GM06990 (cell line): ENCODE measurements at regions not wholly inside any gene's neighbourhood (a gene's known extent, or its start where the extent isn't known, plus 50 kb on each side); places are given as distances from the start of the nearest gene placed in this dataset.

Source experiments
- DNase-seq: peaks from one replicate; pipeline ENCODE4 v3.0.0-alpha.2; 2011; ENCODE audit not compliant: insufficient read length; ENCODE audit errors: extremely low read depth
- H3K27me3 ChIP-seq: replicated peaks from 2 replicates; pipeline ENCODE4 v1.6.0; 2011; ENCODE audit warnings: low read length; ENCODE audit not compliant: control insufficient read depth, insufficient read depth
- H3K36me3 ChIP-seq: 2 replicates; pipeline ENCODE4 v1.5.1; 2011; ENCODE audit warnings: low read length; ENCODE audit not compliant: control insufficient read depth, insufficient read depth
- H3K4me3 ChIP-seq: replicated peaks from 2 replicates; pipeline ENCODE4 v1.5.1; 2011; ENCODE audit warnings: low read depth, mild to moderate bottlenecking, control low read depth, low read length
- TF ChIP-seq, protein P1 (sequence below): IDR thresholded peaks from 2 replicates; pipeline ENCODE4 v1.5.1; 2011; ENCODE audit warnings: low read length, control low read depth, mild to moderate bottlenecking, inconsistent platforms; ENCODE audit not compliant: insufficient read depth, poor library complexity, severe bottlenecking

GRCh38 chr3:116767726-116768125 is 58.1 kb downstream of the TUSC7 start:
- no peaks in the 10 kb centered on the region for H3K36me3 ChIP-seq
- no peak overlapping the region for H3K4me3 ChIP-seq
- DNase-seq, result no peak
- no peaks in the 10 kb centered on the region for H3K27me3 ChIP-seq
- TF ChIP-seq, protein P1, sequence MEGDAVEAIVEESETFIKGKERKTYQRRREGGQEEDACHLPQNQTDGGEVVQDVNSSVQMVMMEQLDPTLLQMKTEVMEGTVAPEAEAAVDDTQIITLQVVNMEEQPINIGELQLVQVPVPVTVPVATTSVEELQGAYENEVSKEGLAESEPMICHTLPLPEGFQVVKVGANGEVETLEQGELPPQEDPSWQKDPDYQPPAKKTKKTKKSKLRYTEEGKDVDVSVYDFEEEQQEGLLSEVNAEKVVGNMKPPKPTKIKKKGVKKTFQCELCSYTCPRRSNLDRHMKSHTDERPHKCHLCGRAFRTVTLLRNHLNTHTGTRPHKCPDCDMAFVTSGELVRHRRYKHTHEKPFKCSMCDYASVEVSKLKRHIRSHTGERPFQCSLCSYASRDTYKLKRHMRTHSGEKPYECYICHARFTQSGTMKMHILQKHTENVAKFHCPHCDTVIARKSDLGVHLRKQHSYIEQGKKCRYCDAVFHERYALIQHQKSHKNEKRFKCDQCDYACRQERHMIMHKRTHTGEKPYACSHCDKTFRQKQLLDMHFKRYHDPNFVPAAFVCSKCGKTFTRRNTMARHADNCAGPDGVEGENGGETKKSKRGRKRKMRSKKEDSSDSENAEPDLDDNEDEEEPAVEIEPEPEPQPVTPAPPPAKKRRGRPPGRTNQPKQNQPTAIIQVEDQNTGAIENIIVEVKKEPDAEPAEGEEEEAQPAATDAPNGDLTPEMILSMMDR, result no peak

DNA sequence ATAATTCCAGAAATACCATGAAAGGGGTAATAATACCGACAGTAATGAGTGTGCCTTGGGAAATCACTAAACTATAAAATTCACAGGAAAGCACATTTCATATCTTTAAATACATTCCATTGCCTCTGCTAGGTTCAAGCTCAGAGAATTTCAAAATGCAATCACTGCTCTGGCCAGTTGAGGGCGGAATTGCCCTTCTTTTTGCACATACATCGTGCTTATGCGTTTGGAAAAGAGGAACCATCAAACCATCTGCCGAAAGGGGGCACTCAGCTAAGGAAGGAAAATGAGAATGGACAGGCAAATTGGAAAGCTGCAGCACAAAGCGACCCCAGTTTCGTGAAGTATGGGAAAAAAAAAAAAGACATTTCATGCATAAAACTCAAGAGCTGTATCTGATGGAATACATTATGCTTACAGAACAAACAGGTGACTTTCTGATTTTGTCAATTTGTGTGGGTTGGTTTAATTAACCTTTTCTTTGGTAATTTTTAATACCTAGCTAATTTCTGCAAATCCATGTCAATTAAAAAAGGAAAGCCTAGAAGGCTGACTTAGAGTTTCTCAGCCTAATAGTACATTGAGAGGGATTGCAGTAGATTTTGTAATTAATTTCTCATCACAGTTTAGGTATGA is 61.4 kb downstream of the TUSC7 start:
- TF ChIP-seq, protein P1, result peak; percentile 94
- Histone ChIP-seq H3K4me3 (no peak overlapping the region), H3K36me3 (no peaks in the 10 kb centered on the region), H3K27me3 (no peaks in the 10 kb centered on the region; the same call in 1 of the 2 replicates)
- DNase-seq, result peak; percentile 31

DNA sequence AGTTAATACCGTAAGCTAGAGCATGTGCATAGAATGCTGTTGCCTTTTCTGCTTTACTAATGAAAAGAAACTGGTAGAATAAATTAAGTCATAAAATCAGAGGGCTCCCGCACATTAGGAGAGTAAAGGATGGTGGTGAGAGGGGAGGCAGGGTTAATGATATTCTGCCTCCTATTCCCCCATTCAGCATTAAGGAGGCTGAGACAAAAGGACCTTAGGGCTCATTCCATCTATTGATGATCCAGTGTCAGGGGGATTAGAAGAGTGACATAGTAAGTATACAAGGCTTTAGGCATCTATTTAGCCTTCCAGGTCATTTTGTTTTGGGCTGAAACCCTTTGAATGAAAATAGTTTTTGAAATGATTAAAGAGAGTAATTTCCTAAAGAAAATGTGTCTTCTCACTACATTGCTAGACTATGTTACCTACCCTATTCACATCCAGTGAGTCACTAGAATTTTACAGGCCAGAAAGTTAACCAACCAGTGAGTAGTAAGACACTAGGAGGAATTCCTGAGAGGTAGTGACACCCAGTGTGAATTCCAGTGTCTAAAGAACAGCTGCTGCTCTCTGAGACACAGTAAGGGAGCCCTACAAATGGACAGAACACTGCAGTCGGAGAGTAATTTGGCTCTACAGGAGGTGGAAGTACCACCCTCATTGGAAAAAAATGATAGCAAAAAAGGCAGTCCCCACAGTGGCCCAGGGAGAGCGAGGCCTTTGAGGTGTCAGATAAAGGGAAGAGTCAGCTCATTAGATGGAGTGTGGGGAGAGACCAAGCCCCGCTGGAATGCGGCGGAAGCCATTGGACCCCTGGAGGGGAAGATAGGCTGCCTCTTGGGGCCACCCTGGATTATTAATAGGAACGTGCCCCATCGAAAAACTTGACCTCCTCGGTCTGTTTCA is 67.6 kb downstream of the TUSC7 start:
- Histone ChIP-seq H3K36me3 (no peaks in the 10 kb centered on the region), H3K27me3 (no peaks in the 10 kb centered on the region; the same call in 1 of the 2 replicates), H3K4me3 (no peak overlapping the region)
- TF ChIP-seq, protein P1, result no peak
- DNase-seq, result no peak

- no peak overlapping the region for H3K4me3 ChIP-seq
- TF ChIP-seq, protein P1, result no peak
- no peak for DNase-seq
Measured at GRCh38 chr3:116785226-116785625, 75.6 kb downstream of the TUSC7 start.

DNA sequence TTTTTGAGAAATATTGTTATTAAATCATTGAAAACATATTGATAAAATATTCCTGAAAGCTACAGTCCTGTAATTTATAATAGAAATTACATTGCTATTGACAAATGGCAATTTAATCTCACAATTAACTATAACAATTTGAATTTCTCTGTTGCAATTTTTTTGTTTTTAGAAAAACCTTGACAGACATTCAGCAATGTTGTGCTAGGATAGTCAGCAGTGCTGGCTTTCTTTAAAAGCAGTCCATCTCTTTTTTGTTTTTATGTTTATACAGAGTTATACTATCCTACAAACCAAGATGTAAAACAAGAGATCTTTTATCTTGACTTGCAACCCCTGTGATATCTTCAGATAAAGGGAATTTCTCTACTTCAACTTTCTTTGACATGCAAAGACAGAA is 93.1 kb downstream of the TUSC7 start:
- no peak for DNase-seq
- no peak overlapping the region for H3K4me3 ChIP-seq
- TF ChIP-seq, protein P1, result no peak
- H3K36me3 ChIP-seq, result no peaks in the 10 kb centered on the region
- H3K27me3 ChIP-seq, result no peaks in the 10 kb centered on the region

More at GRCh38 chr3:116785226-116785625, 75.6 kb downstream of the TUSC7 start:
- Histone ChIP-seq H3K36me3 (no peaks in the 10 kb centered on the region), H3K27me3 (no peaks in the 10 kb centered on the region; the same call in 1 of the 2 replicates)
